Astrocyte (in vitro differentiated cells and primary cell): ENCODE measurements at regions not wholly inside any gene's neighbourhood (a gene's known extent, or its start where the extent isn't known, plus 50 kb on each side); places are given as distances from the start of the nearest gene placed in this dataset.
A peak's percentile ranks its signal among the peaks of the same experiment; 100 is the strongest.

Experiments
- DNase-seq: peaks from one replicate; pipeline ENCODE4 v3.0.0-alpha.2; 2010; ENCODE audit warnings: low read depth
- FAIRE-seq: peaks from 2 replicates; lab custom pipeline; 2011; peaks lifted over from hg19 to GRCh38; lab: Jason Lieb, UNC
- H2AFZ ChIP-seq: 2 replicates; pipeline ENCODE4 v1.6.0; 2012; ENCODE audit warnings: low read depth, low read length, inconsistent platforms
- H3K27ac ChIP-seq: 2 replicates; pipeline ENCODE4 v1.5.1; 2011; ENCODE audit warnings: low read depth, low read length, inconsistent platforms
- H3K27me3 ChIP-seq: 2 replicates; pipeline ENCODE4 v1.6.0; 2011; ENCODE audit warnings: low read length, inconsistent platforms; ENCODE audit not compliant: insufficient read depth
- H3K36me3 ChIP-seq: 2 replicates; pipeline ENCODE4 v1.5.1; 2011; ENCODE audit warnings: low read length, inconsistent platforms; ENCODE audit not compliant: insufficient read depth
- H3K4me1 ChIP-seq: 2 replicates; pipeline ENCODE4 v1.5.1; 2011; ENCODE audit warnings: low read length, inconsistent platforms; ENCODE audit not compliant: insufficient read depth
- H3K4me2 ChIP-seq: 2 replicates; pipeline ENCODE4 v1.6.0; 2012; ENCODE audit warnings: low read length, inconsistent platforms
- H3K4me3 ChIP-seq: 2 replicates; pipeline ENCODE4 v1.5.1; 2011; ENCODE audit warnings: low read depth, mild to moderate bottlenecking, low read length, inconsistent platforms; ENCODE audit not compliant: insufficient read depth
- H3K79me2 ChIP-seq: 2 replicates; pipeline ENCODE4 v1.6.0; 2012; ENCODE audit warnings: mild to moderate bottlenecking, low read length, inconsistent platforms; ENCODE audit not compliant: insufficient read depth
- H3K9ac ChIP-seq: 2 replicates; pipeline ENCODE4 v1.6.0; 2012; ENCODE audit warnings: mild to moderate bottlenecking, low read length, inconsistent platforms
- H3K9me3 ChIP-seq: 2 replicates; pipeline ENCODE4 v1.5.1; 2012; ENCODE audit warnings: low read depth, mild to moderate bottlenecking, low read length, inconsistent platforms; ENCODE audit not compliant: insufficient read depth
- H4K20me1 ChIP-seq: 2 replicates; pipeline ENCODE4 v1.6.0; 2012; ENCODE audit warnings: low read length, inconsistent platforms; ENCODE audit not compliant: insufficient read depth
- H3K27ac Mint-ChIP-seq: one replicate; pipeline ENCODE4 v1.8.0; 2021; ENCODE audit warnings: mild to moderate bottlenecking, mixed read lengths; ENCODE audit not compliant: unreplicated experiment
- H3K27me3 Mint-ChIP-seq: one replicate; pipeline ENCODE4 v1.8.0; 2021; ENCODE audit warnings: low read depth, mixed read lengths; ENCODE audit not compliant: unreplicated experiment
- H3K36me3 Mint-ChIP-seq: one replicate; pipeline ENCODE4 v1.8.0; 2021; ENCODE audit warnings: low read depth, mixed read lengths; ENCODE audit not compliant: unreplicated experiment
- H3K4me1 Mint-ChIP-seq: one replicate; pipeline ENCODE4 v1.8.0; 2021; ENCODE audit warnings: low read depth, mixed read lengths; ENCODE audit not compliant: unreplicated experiment
- H3K4me3 Mint-ChIP-seq: one replicate; pipeline ENCODE4 v1.8.0; 2021; ENCODE audit warnings: mild to moderate bottlenecking, moderate library complexity, mixed read lengths; ENCODE audit not compliant: unreplicated experiment
- H3K9me3 Mint-ChIP-seq: one replicate; pipeline ENCODE4 v1.8.0; 2021; ENCODE audit warnings: mild to moderate bottlenecking, mixed read lengths; ENCODE audit not compliant: unreplicated experiment
- EZH2 ChIP-seq: IDR thresholded peaks from 2 replicates; pipeline ENCODE4 v1.6.1; 2012; ENCODE audit warnings: mild to moderate bottlenecking, low read length, inconsistent platforms; ENCODE audit not compliant: insufficient read depth
- TF ChIP-seq, protein P1 (sequence below): IDR thresholded peaks from 2 replicates; pipeline ENCODE4 v1.5.1; 2011; ENCODE audit warnings: low read depth, mild to moderate bottlenecking, inconsistent platforms, low read length, moderate library complexity; ENCODE audit not compliant: insufficient read depth

GRCh38 chr13:34474187-34474868, 467.7 kb upstream of the NBEA start:
- TF ChIP-seq EZH2: no peak
- TF ChIP-seq, protein P1, sequence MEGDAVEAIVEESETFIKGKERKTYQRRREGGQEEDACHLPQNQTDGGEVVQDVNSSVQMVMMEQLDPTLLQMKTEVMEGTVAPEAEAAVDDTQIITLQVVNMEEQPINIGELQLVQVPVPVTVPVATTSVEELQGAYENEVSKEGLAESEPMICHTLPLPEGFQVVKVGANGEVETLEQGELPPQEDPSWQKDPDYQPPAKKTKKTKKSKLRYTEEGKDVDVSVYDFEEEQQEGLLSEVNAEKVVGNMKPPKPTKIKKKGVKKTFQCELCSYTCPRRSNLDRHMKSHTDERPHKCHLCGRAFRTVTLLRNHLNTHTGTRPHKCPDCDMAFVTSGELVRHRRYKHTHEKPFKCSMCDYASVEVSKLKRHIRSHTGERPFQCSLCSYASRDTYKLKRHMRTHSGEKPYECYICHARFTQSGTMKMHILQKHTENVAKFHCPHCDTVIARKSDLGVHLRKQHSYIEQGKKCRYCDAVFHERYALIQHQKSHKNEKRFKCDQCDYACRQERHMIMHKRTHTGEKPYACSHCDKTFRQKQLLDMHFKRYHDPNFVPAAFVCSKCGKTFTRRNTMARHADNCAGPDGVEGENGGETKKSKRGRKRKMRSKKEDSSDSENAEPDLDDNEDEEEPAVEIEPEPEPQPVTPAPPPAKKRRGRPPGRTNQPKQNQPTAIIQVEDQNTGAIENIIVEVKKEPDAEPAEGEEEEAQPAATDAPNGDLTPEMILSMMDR: no peak
- no peak overlapping the region for H3K4me3 Mint-ChIP-seq
- FAIRE-seq (no peak), DNase-seq (no peak)
- Histone ChIP-seq H3K9me3 (no peaks in the 10 kb centered on the region), H3K4me3 (no peak overlapping the region), H3K4me1 (no peaks in the 10 kb centered on the region), H3K9ac (no peak overlapping the region), H4K20me1 (no peaks in the 10 kb centered on the region), H3K79me2 (no peaks in the 10 kb centered on the region), H3K27me3 (no peaks in the 10 kb centered on the region), H3K27ac (no peak overlapping the region), H3K4me2 (no peak overlapping the region), H2AFZ (no peak overlapping the region), H3K36me3 (no peaks in the 10 kb centered on the region)
- H3K27ac Mint-ChIP-seq: no peak overlapping the region
- no peaks in the 10 kb centered on the region for H3K4me1 Mint-ChIP-seq
- no peaks in the 10 kb centered on the region for H3K36me3 Mint-ChIP-seq
- H3K27me3 Mint-ChIP-seq: no peaks in the 10 kb centered on the region
- no peaks in the 10 kb centered on the region for H3K9me3 Mint-ChIP-seq

GRCh38 chr13:34478376-34478775, 463.7 kb upstream of the NBEA start:
- no peaks in the 10 kb centered on the region for H4K20me1 ChIP-seq
- no peaks in the 10 kb centered on the region for H3K9me3 Mint-ChIP-seq
- no peak for DNase-seq
- H3K4me3 Mint-ChIP-seq: no peak overlapping the region
- H3K4me3 ChIP-seq: no peak overlapping the region
- no peak overlapping the region for H3K27ac ChIP-seq
- no peak for TF ChIP-seq EZH2
- TF ChIP-seq, protein P1: no peak
- H3K79me2 ChIP-seq: no peaks in the 10 kb centered on the region
- no peaks in the 10 kb centered on the region for H3K36me3 Mint-ChIP-seq
- H3K9me3 ChIP-seq: no peaks in the 10 kb centered on the region
- no peak overlapping the region for H3K4me2 ChIP-seq
- no peaks in the 10 kb centered on the region for H3K36me3 ChIP-seq
- no peaks in the 10 kb centered on the region for H3K27me3 ChIP-seq
- no peak for FAIRE-seq
- H3K4me1 ChIP-seq: no peaks in the 10 kb centered on the region
- no peak overlapping the region for H3K9ac ChIP-seq
- no peak overlapping the region for H2AFZ ChIP-seq
- H3K4me1 Mint-ChIP-seq: no peaks in the 10 kb centered on the region
- H3K27ac Mint-ChIP-seq: no peak overlapping the region
- no peaks in the 10 kb centered on the region for H3K27me3 Mint-ChIP-seq

- H3K4me3 ChIP-seq: no peak overlapping the region
- H3K27me3 ChIP-seq: no peaks in the 10 kb centered on the region
- H3K9ac ChIP-seq: no peak overlapping the region
- peaks cover 13% of the 10 kb centered on the region for H3K4me1 Mint-ChIP-seq
- H3K27me3 Mint-ChIP-seq: no peaks in the 10 kb centered on the region
- H3K36me3 Mint-ChIP-seq: no peaks in the 10 kb centered on the region
- FAIRE-seq (no peak), DNase-seq (peak; percentile 13)
- H3K4me1 ChIP-seq: no peaks in the 10 kb centered on the region
- TF ChIP-seq, protein P1: no peak
- no peak for TF ChIP-seq EZH2
- peak overlapping the region; percentile 38 for H3K27ac Mint-ChIP-seq
- no peak overlapping the region for H3K4me2 ChIP-seq
- no peaks in the 10 kb centered on the region for H3K9me3 ChIP-seq
- H3K27ac ChIP-seq: no peak overlapping the region
- no peak overlapping the region for H3K4me3 Mint-ChIP-seq
- peaks cover 3% of the 10 kb centered on the region for H3K9me3 Mint-ChIP-seq
- H3K36me3 ChIP-seq: no peaks in the 10 kb centered on the region
- H2AFZ ChIP-seq: no peak overlapping the region
- no peaks in the 10 kb centered on the region for H3K79me2 ChIP-seq
- no peaks in the 10 kb centered on the region for H4K20me1 ChIP-seq
Measured at GRCh38 chr13:34502011-34502410, 440.1 kb upstream of the NBEA start.
